ENCODE measurements at regions not wholly inside any gene's neighbourhood (a gene's known extent, or its start where the extent isn't known, plus 50 kb on each side); places are given as distances from the start of the nearest gene placed in this dataset.

DNA sequence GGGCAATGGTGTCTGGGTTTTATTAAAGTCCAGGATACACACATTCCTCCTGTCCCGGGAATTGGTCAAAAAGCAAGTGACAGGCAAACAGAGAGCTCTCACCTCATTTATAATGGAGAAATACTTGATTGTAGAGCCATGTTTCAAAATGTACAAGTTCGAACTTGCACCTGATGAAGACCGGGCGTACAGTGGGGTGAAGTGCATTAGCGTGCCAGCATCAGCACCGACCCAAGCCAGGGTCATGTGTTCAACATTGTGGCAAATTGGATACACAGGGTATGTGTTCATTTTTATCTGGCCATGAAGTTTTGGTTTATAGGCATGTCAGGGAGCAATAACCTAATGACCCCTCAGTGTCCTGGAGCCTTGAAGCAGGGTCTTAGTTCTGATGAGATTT, 472.5 kb downstream of the IRX1 start:
- Histone ChIP-seq H3K36me3 (no peaks in the 10 kb centered on the region), H3K9me3 (no peaks in the 10 kb centered on the region), H3K4me3 (replicated peaks in 1 of 3) (no peak overlapping the region), H3K27ac (no peak overlapping the region), H3K27me3 (no peaks in the 10 kb centered on the region), H3K4me1 (no peaks in the 10 kb centered on the region)
- intact Hi-C loops (cut with DNase I): no loop called here
- WGBS, 2 donors: 84 to 85% methylated on average over 6 of the region's 6 CpGs
- no peak for DNase-seq
- TF ChIP-seq, protein P1, sequence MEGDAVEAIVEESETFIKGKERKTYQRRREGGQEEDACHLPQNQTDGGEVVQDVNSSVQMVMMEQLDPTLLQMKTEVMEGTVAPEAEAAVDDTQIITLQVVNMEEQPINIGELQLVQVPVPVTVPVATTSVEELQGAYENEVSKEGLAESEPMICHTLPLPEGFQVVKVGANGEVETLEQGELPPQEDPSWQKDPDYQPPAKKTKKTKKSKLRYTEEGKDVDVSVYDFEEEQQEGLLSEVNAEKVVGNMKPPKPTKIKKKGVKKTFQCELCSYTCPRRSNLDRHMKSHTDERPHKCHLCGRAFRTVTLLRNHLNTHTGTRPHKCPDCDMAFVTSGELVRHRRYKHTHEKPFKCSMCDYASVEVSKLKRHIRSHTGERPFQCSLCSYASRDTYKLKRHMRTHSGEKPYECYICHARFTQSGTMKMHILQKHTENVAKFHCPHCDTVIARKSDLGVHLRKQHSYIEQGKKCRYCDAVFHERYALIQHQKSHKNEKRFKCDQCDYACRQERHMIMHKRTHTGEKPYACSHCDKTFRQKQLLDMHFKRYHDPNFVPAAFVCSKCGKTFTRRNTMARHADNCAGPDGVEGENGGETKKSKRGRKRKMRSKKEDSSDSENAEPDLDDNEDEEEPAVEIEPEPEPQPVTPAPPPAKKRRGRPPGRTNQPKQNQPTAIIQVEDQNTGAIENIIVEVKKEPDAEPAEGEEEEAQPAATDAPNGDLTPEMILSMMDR (IDR thresholded peaks at IDR 0.05): no peak
- no peak for TF ChIP-seq POLR2A (IDR thresholded peaks at IDR 0.05)

GRCh38 chr5:4078544-4078943, 482.9 kb downstream of the IRX1 start:
- no peak for DNase-seq
- Histone ChIP-seq H3K27me3 (no peaks in the 10 kb centered on the region), H3K4me1 (no peaks in the 10 kb centered on the region), H3K9me3 (no peaks in the 10 kb centered on the region), H3K36me3 (no peaks in the 10 kb centered on the region), H3K4me3 (replicated peaks in 1 of 3) (no peak overlapping the region), H3K27ac (no peak overlapping the region)
- intact Hi-C loops (cut with DNase I): no loop called here
- TF ChIP-seq, protein P1 (IDR thresholded peaks at IDR 0.05): no peak
- TF ChIP-seq POLR2A (IDR thresholded peaks at IDR 0.05): no peak
- 81 to 86% methylated on average over 5 of the region's 5 CpGs for WGBS, 2 donors

- Histone ChIP-seq H3K27me3 (no peaks in the 10 kb centered on the region), H3K9me3 (no peaks in the 10 kb centered on the region), H3K36me3 (no peaks in the 10 kb centered on the region), H3K4me3 (replicated peaks in 1 of 3) (no peak overlapping the region), H3K4me1 (no peaks in the 10 kb centered on the region), H3K27ac (no peak overlapping the region)
- intact Hi-C loops (cut with DNase I): no loop called here
- WGBS, 2 donors: 35 to 36% methylated on average over 1 of the region's 1 CpG
- no peak for DNase-seq
- no peak for TF ChIP-seq POLR2A (IDR thresholded peaks at IDR 0.05)
- TF ChIP-seq, protein P1 (IDR thresholded peaks at IDR 0.05): no peak
Observed at GRCh38 chr5:4079831-4080230, 484.2 kb downstream of the IRX1 start.

- intact Hi-C loops (cut with DNase I): no loop called here
- no peak overlapping the region for H3K27ac ChIP-seq
- no peaks in the 10 kb centered on the region for H3K4me1 ChIP-seq
- DNase-seq: no peak
- H3K36me3 ChIP-seq: no peaks in the 10 kb centered on the region
- 96 to 100% methylated on average over 3 of the region's 3 CpGs for WGBS, 2 donors
- H3K27me3 ChIP-seq: no peaks in the 10 kb centered on the region
- no peaks in the 10 kb centered on the region for H3K9me3 ChIP-seq
- H3K4me3 ChIP-seq (replicated peaks in 1 of 3): no peak overlapping the region
- TF ChIP-seq POLR2A (IDR thresholded peaks at IDR 0.05): no peak
Observed at GRCh38 chr5:4080370-4080769, 484.7 kb downstream of the IRX1 start.

GRCh38 chr5:4081059-4081458, 485.4 kb downstream of the IRX1 start:
- TF ChIP-seq, protein P1 (IDR thresholded peaks at IDR 0.05): no peak
- Histone ChIP-seq H3K4me3 (replicated peaks in 1 of 3) (no peak overlapping the region), H3K4me1 (no peaks in the 10 kb centered on the region), H3K27ac (no peak overlapping the region), H3K36me3 (no peaks in the 10 kb centered on the region), H3K9me3 (no peaks in the 10 kb centered on the region), H3K27me3 (no peaks in the 10 kb centered on the region)
- WGBS, 2 donors: 82 to 90% methylated on average over 5 of the region's 5 CpGs
- no peak for DNase-seq
- intact Hi-C loops (cut with DNase I): no loop called here

DNA sequence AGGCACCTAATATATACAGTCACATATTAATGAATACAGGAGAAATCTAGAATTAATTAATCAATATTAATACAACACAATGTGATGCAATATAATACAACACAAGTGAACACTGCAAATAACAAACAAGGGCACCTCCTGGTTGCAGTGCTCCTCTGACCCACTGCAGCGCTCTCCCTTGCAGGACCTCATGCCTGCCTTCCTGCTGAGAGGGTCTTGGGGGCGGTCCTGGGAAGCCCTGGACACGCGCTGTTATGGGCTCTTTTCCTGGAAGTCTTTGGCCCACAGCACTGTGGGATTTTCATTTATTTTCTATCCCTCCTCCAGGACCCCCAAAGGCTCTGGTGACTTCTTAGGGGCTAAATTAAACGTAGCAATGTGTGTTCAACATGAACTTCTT, 485.8 kb downstream of the IRX1 start:
- 66 to 79% methylated on average over 5 of the region's 5 CpGs for WGBS, 2 donors
- Histone ChIP-seq H3K4me3 (replicated peaks in 1 of 3) (no peak overlapping the region), H3K27ac (no peak overlapping the region), H3K36me3 (no peaks in the 10 kb centered on the region), H3K27me3 (no peaks in the 10 kb centered on the region), H3K9me3 (no peaks in the 10 kb centered on the region), H3K4me1 (no peaks in the 10 kb centered on the region)
- intact Hi-C loops (cut with DNase I): no loop called here
- DNase-seq: no peak
- TF ChIP-seq POLR2A (IDR thresholded peaks at IDR 0.05): no peak
- TF ChIP-seq, protein P1 (IDR thresholded peaks at IDR 0.05): no peak

Data from thyroid gland (tissue), 4 donors.